ENCODE measurements at regions not wholly inside any gene's neighbourhood (a gene's known extent, or its start where the extent isn't known, plus 50 kb on each side); places are given as distances from the start of the nearest gene placed in this dataset.
A peak's percentile ranks its signal among the peaks of the same experiment; 100 is the strongest.
"Not testable (repeated sequence)": the region's sequence is repeated elsewhere in the genome, so short reads cannot be mapped to it uniquely, and the experiment has no call there.

DNA sequence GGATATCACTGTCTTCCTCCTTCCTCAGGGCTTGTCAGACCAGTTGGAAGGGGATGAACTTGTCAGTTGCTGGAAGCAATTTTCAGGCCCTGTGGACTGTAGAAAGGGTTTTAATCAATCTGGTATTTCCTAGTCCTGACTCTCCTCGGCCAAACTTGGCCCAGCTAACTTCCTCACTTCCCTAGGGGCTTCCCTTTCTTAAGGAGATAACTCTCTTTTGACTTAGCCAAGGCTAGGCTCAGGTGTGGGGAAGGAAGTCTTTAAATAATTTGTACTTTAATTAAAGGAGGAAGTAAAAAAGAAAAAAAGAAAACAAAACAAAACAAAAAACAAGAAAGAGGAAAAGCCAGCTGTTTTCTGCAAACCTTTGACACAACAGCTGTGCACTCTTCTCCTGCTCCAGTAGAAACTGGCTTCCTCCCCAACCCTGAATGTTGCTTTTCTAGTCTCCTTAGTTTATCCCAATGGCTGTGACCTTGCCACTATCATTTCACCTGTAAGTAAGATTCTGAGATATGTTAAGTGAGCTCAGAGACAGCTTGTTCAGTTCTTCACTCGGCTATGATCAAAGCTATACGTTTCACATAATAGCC is 53.0 kb upstream of the ST3GAL6 start:
- FAIRE-seq (peak; percentile 32), DNase-seq (ENCODE audit: low read depth in 1 of 2, low spot score in 1 of 2) (no peak), ATAC-seq (no peak)
- Histone ChIP-seq H3K9me3 (no peaks in the 10 kb centered on the region), H3K4me2 (no peak overlapping the region), H3K4me1 (no peaks in the 10 kb centered on the region), H3K4me3 (no peak overlapping the region), H3K27ac (no peak overlapping the region)
- 58% methylated on average over 3 of the region's 3 CpGs for WGBS (ENCODE audit: missing lambda C conversion rate)
- CTCF ChIA-PET, result no interaction called here
- POLR2A ChIA-PET, result no interaction called here
- no peak for TF ChIP-seq ZNF302 (CRISPR knock-in tag; IDR thresholded peaks at IDR 0.05)
- TF ChIP-seq HOXB5 (CRISPR knock-in tag; IDR thresholded peaks at IDR 0.05), result no peak
- no peak for TF ChIP-seq CBX2 (IDR thresholded peaks at IDR 0.05; ENCODE audit: borderline replicate concordance, low read depth)
- TF ChIP-seq SREBF2 (IDR thresholded peaks at IDR 0.05), result no peak
- no peak for TF ChIP-seq CHD4 (IDR thresholded peaks at IDR 0.05; ENCODE audit: borderline replicate concordance)
- no peak for TF ChIP-seq RCOR1 (IDR thresholded peaks at IDR 0.05; ENCODE audit: low read depth, low read length)

GRCh38 chr3:98711426-98711825 is 51.7 kb upstream of the ST3GAL6 start:
- H3K27ac ChIP-seq, result no peak overlapping the region
- WGBS (ENCODE audit: missing lambda C conversion rate), result 40% methylated on average over 2 of the region's 2 CpGs
- DNase-seq (ENCODE audit: low read depth in 1 of 2, low spot score in 1 of 2) (no peak), FAIRE-seq (no peak), ATAC-seq (no peak)
- CTCF ChIA-PET, result interaction anchor here (0.7 kb wide), 1 partner anchor 9 kb away, joined by 3 read pairs; no protein-coding TSS in a partner anchor
- no peak overlapping the region for H3K4me2 ChIP-seq
- POLR2A ChIA-PET, result no interaction called here
- no peaks in the 10 kb centered on the region for H3K4me1 ChIP-seq
- no peaks in the 10 kb centered on the region for H3K9me3 ChIP-seq
- no peak overlapping the region for H3K4me3 ChIP-seq
- TF ChIP-seq HDAC2 (IDR thresholded peaks at IDR 0.05), result no peak
- no peak for TF ChIP-seq CHD4 (IDR thresholded peaks at IDR 0.05; ENCODE audit: borderline replicate concordance)
- TF ChIP-seq, protein P1, sequence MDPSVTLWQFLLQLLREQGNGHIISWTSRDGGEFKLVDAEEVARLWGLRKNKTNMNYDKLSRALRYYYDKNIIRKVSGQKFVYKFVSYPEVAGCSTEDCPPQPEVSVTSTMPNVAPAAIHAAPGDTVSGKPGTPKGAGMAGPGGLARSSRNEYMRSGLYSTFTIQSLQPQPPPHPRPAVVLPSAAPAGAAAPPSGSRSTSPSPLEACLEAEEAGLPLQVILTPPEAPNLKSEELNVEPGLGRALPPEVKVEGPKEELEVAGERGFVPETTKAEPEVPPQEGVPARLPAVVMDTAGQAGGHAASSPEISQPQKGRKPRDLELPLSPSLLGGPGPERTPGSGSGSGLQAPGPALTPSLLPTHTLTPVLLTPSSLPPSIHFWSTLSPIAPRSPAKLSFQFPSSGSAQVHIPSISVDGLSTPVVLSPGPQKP (IDR thresholded peaks at IDR 0.05; ENCODE audit: low read depth, low read length), result no peak
- TF ChIP-seq TFCP2L1 (CRISPR knock-in tag; IDR thresholded peaks at IDR 0.05), result no peak
- TF ChIP-seq USF2 (IDR thresholded peaks at IDR 0.05), result no peak
- no peak for TF ChIP-seq NFE2L2 (conservative IDR thresholded peaks at IDR 0.05; ENCODE audit: low read length)

DNA sequence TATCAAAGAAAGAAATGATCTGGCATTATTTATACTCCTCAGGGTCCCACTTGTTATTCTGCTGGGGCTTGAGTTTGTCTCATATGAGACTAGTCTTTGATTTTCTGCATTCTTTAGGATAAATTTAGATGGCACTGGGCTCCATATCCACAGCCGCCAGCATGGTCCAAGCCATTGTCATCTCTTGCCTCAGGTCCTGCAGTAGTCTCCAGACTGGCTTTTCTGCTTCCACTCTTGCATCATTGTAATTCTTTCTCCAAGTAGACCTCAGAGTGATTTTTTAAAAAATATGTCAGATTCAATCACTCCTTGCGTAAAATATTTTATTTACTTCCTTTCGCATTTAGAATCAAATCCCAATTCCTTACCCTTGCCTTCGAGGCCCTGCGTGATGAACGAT is 50.4 kb upstream of the ST3GAL6 start:
- ChIA-PET POLR2A (no interaction called here), CTCF (no interaction called here)
- 93% methylated on average over 6 of the region's 6 CpGs for WGBS (ENCODE audit: missing lambda C conversion rate)
- no peak for DNase-seq (ENCODE audit: low read depth in 1 of 2, low spot score in 1 of 2)
- H3K9me3 ChIP-seq, result no peaks in the 10 kb centered on the region
- H3K27ac ChIP-seq, result no peak overlapping the region
- no peak overlapping the region for H3K4me2 ChIP-seq
- no peak for FAIRE-seq
- H3K4me3 ChIP-seq, result no peak overlapping the region
- H3K4me1 ChIP-seq, result no peaks in the 10 kb centered on the region
- no peak for ATAC-seq
- TF ChIP-seq RFX5 (IDR thresholded peaks at IDR 0.05), result no peak
- no peak for TF ChIP-seq RAD21 (conservative IDR thresholded peaks at IDR 0.05 in 1 of 2, IDR thresholded peaks at IDR 0.05 in 1 of 2)
- TF ChIP-seq EHMT2 (IDR thresholded peaks at IDR 0.05; ENCODE audit: low read depth), result no peak
- TF ChIP-seq PHF8 (IDR thresholded peaks at IDR 0.05; ENCODE audit: borderline replicate concordance, low read depth), result no peak
- no peak for TF ChIP-seq JUN (IDR thresholded peaks at IDR 0.05)
- TF ChIP-seq FOXS1 (CRISPR knock-in tag; IDR thresholded peaks at IDR 0.05), result no peak
- no peak for TF ChIP-seq GATA3 (IDR thresholded peaks at IDR 0.05; ENCODE audit: borderline replicate concordance)
- TF ChIP-seq TFCP2L1 (CRISPR knock-in tag; IDR thresholded peaks at IDR 0.05), result no peak
- TF ChIP-seq NFE2L2 (conservative IDR thresholded peaks at IDR 0.05; ENCODE audit: low read length), result no peak
- no peak for TF ChIP-seq NPAS2 (CRISPR knock-in tag; IDR thresholded peaks at IDR 0.05; ENCODE audit: borderline replicate concordance)
- TF ChIP-seq JUNB (IDR thresholded peaks at IDR 0.05), result no peak
- TF ChIP-seq CBX8 (IDR thresholded peaks at IDR 0.05), result no peak
- TF ChIP-seq MYC (IDR thresholded peaks at IDR 0.05; ENCODE audit: borderline replicate concordance, low read length), result no peak
- TF ChIP-seq, protein P1 (IDR thresholded peaks at IDR 0.05; ENCODE audit: low read depth, low read length), result no peak
- TF ChIP-seq, protein P2, sequence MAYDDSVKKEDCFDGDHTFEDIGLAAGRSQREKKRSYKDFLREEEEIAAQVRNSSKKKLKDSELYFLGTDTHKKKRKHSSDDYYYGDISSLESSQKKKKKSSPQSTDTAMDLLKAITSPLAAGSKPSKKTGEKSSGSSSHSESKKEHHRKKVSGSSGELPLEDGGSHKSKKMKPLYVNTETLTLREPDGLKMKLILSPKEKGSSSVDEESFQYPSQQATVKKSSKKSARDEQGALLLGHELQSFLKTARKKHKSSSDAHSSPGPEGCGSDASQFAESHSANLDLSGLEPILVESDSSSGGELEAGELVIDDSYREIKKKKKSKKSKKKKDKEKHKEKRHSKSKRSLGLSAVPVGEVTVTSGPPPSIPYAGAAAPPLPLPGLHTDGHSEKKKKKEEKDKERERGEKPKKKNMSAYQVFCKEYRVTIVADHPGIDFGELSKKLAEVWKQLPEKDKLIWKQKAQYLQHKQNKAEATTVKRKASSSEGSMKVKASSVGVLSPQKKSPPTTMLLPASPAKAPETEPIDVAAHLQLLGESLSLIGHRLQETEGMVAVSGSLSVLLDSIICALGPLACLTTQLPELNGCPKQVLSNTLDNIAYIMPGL (CRISPR knock-in tag; IDR thresholded peaks at IDR 0.05; ENCODE audit: borderline replicate concordance), result no peak
- no peak for TF ChIP-seq RARB (CRISPR knock-in tag; IDR thresholded peaks at IDR 0.05)
- no peak for TF ChIP-seq USF2 (IDR thresholded peaks at IDR 0.05)

GRCh38 chr3:98713332-98713731 is 49.8 kb upstream of the ST3GAL6 start:
- DNase-seq (ENCODE audit: low read depth in 1 of 2, low spot score in 1 of 2); H3K4me3 ChIP-seq; H3K4me1 ChIP-seq; H3K4me2 ChIP-seq; H3K9me3 ChIP-seq; POLR2A ChIA-PET; FAIRE-seq; H3K27ac ChIP-seq; CTCF ChIA-PET; ATAC-seq: not testable (repeated sequence)
- 51% methylated on average over 5 of the region's 5 CpGs for WGBS (ENCODE audit: missing lambda C conversion rate)
